ENCODE measurements at regions not wholly inside any gene's neighbourhood (a gene's known extent, or its start where the extent isn't known, plus 50 kb on each side); places are given as distances from the start of the nearest gene placed in this dataset.

DNA sequence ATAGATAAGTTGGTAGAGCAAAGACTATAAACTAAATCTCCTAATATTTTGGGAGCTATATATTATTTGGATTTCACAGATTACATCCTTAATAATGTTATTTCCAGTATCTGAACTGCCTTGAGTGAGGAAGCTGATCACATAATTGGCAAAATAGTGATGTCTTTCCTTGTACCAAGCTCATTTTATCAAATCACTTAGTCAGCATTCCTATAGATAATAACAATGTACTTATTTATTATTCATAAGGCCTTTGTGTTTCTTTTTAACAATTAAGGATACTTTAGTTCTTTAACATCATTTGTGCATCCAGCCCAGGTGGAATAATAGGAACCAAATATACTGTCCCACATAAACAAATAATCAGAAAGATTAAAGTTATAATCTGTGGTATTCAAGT lies 1093.6 kb downstream of the PCDH18 start:
- Histone ChIP-seq H3K36me3 (ENCODE audit: control insufficient read depth in 2 of 2, insufficient read depth in 1 of 2, low read length in 2 of 2) (no peaks in the 10 kb centered on the region), H3K9me3 (ENCODE audit: control insufficient read depth, insufficient read depth, low read depth, low read length) (no peaks in the 10 kb centered on the region), H3K4me3 (ENCODE audit: low read depth, low read length) (no peak overlapping the region), H3K4me1 (ENCODE audit: control insufficient read depth, insufficient read depth, low read length) (no peaks in the 10 kb centered on the region), H3K27ac (ENCODE audit: extremely low read depth, low read depth, low read length) (no peak overlapping the region)
- TF ChIP-seq ZNF830 (tag by site-specific recombination; IDR thresholded peaks at IDR 0.05; ENCODE audit: low read depth) (no peak), BCL11B (tag by site-specific recombination; IDR thresholded peaks at IDR 0.05; ENCODE audit: low read depth) (no peak), ZNF843 (tag by site-specific recombination; IDR thresholded peaks at IDR 0.05) (no peak), ZNF394 (tag by site-specific recombination; IDR thresholded peaks at IDR 0.05; ENCODE audit: borderline replicate concordance) (no peak), KLF10 (tag by site-specific recombination; IDR thresholded peaks at IDR 0.05) (no peak), ZNF521 (tag by site-specific recombination; IDR thresholded peaks at IDR 0.05) (no peak), ZSCAN30 (tag by site-specific recombination; IDR thresholded peaks at IDR 0.05) (no peak), ZNF571 (tag by site-specific recombination; IDR thresholded peaks at IDR 0.05) (no peak), MEIS1 (CRISPR knock-in tag; IDR thresholded peaks at IDR 0.05; ENCODE audit: borderline replicate concordance) (no peak), ZNF335 (tag by site-specific recombination; conservative IDR thresholded peaks at IDR 0.05) (no peak), ZNF660 (tag by site-specific recombination; IDR thresholded peaks at IDR 0.05) (no peak)
- TF ChIP-seq, protein P1, sequence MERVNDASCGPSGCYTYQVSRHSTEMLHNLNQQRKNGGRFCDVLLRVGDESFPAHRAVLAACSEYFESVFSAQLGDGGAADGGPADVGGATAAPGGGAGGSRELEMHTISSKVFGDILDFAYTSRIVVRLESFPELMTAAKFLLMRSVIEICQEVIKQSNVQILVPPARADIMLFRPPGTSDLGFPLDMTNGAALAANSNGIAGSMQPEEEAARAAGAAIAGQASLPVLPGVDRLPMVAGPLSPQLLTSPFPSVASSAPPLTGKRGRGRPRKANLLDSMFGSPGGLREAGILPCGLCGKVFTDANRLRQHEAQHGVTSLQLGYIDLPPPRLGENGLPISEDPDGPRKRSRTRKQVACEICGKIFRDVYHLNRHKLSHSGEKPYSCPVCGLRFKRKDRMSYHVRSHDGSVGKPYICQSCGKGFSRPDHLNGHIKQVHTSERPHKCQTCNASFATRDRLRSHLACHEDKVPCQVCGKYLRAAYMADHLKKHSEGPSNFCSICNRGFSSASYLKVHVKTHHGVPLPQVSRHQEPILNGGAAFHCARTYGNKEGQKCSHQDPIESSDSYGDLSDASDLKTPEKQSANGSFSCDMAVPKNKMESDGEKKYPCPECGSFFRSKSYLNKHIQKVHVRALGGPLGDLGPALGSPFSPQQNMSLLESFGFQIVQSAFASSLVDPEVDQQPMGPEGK (tag by site-specific recombination; IDR thresholded peaks at IDR 0.05) = no peak
- ChIA-PET CTCF (no interaction called here), POLR2A (no interaction called here)

DNA sequence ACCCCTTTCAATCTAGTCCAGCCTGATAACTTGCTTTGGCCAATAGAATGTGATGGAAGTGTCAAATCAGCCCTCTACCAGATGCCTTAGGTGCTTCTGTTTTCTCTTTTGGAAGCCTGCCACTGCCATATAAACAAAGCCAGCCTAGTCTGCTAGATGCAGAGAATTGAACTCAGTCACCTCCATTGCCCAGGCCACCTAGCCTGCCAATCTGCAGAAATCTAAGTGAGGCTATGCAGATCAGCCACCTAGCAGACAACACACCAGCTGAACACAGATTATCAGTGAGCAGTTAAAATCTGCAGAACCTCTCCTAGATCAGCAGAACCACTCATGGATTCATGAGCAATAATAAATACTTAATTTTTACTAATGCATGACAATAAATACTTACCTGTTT lies 1108.2 kb downstream of the PCDH18 start:
- ChIA-PET POLR2A (no interaction called here), CTCF (no interaction called here)
- TF ChIP-seq OVOL3 (tag by site-specific recombination; IDR thresholded peaks at IDR 0.05) (no peak), ZNF704 (tag by site-specific recombination; IDR thresholded peaks at IDR 0.05) (no peak)
- Histone ChIP-seq H3K27ac (ENCODE audit: extremely low read depth, low read depth, low read length) (no peak overlapping the region), H3K9me3 (ENCODE audit: control insufficient read depth, insufficient read depth, low read depth, low read length) (no peaks in the 10 kb centered on the region), H3K36me3 (ENCODE audit: control insufficient read depth in 2 of 2, insufficient read depth in 1 of 2, low read length in 2 of 2) (no peaks in the 10 kb centered on the region), H3K4me1 (ENCODE audit: control insufficient read depth, insufficient read depth, low read length) (no peaks in the 10 kb centered on the region), H3K4me3 (ENCODE audit: low read depth, low read length) (no peak overlapping the region)

DNA sequence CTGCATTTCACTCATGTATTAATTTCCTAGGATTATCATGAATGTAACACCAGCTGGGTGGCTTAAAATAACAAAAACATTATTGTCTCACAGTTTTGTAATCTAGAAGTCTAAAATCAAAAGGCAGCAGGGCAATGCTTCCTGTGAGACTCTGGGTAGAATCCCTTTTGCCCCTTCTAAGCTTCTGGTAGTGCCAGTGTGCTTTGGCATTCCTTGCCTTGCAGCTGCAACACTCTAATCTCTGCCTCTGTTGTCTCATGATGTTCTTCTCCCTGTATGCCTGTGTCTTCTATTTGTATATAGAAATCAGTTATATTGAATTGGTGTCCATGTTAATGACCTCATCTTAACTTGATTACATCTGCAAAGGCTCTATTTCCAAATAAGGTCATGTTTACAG lies 1117.3 kb downstream of the PCDH18 start:
- Histone ChIP-seq H3K36me3 (ENCODE audit: control insufficient read depth in 2 of 2, insufficient read depth in 1 of 2, low read length in 2 of 2) (no peaks in the 10 kb centered on the region), H3K27ac (ENCODE audit: extremely low read depth, low read depth, low read length) (no peak overlapping the region), H3K4me3 (ENCODE audit: low read depth, low read length) (no peak overlapping the region), H3K9me3 (ENCODE audit: control insufficient read depth, insufficient read depth, low read depth, low read length) (no peaks in the 10 kb centered on the region), H3K4me1 (ENCODE audit: control insufficient read depth, insufficient read depth, low read length) (no peaks in the 10 kb centered on the region)
- ChIA-PET CTCF (no interaction called here), POLR2A (no interaction called here)
- TF ChIP-seq ZNF24 (tag by site-specific recombination; IDR thresholded peaks at IDR 0.05) = no peak
- no peak for TF ChIP-seq INSM2 (tag by site-specific recombination; IDR thresholded peaks at IDR 0.05)
- TF ChIP-seq, protein P2, sequence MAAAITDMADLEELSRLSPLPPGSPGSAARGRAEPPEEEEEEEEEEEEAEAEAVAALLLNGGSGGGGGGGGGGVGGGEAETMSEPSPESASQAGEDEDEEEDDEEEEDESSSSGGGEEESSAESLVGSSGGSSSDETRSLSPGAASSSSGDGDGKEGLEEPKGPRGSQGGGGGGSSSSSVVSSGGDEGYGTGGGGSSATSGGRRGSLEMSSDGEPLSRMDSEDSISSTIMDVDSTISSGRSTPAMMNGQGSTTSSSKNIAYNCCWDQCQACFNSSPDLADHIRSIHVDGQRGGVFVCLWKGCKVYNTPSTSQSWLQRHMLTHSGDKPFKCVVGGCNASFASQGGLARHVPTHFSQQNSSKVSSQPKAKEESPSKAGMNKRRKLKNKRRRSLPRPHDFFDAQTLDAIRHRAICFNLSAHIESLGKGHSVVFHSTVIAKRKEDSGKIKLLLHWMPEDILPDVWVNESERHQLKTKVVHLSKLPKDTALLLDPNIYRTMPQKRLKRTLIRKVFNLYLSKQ (tag by site-specific recombination; IDR thresholded peaks at IDR 0.05; ENCODE audit: borderline replicate concordance) = no peak
- no peak for TF ChIP-seq YY2 (tag by site-specific recombination; IDR thresholded peaks at IDR 0.05)
- TF ChIP-seq, protein P3, sequence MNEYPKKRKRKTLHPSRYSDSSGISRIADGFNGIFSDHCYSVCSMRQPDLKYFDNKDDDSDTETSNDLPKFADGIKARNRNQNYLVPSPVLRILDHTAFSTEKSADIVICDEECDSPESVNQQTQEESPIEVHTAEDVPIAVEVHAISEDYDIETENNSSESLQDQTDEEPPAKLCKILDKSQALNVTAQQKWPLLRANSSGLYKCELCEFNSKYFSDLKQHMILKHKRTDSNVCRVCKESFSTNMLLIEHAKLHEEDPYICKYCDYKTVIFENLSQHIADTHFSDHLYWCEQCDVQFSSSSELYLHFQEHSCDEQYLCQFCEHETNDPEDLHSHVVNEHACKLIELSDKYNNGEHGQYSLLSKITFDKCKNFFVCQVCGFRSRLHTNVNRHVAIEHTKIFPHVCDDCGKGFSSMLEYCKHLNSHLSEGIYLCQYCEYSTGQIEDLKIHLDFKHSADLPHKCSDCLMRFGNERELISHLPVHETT (tag by site-specific recombination; IDR thresholded peaks at IDR 0.05) = no peak
- no peak for TF ChIP-seq ATF2 (tag by site-specific recombination; IDR thresholded peaks at IDR 0.05; ENCODE audit: low read depth)
- no peak for TF ChIP-seq YY1 (tag by site-specific recombination; IDR thresholded peaks at IDR 0.05)
- TF ChIP-seq ZBTB20 (tag by site-specific recombination; IDR thresholded peaks at IDR 0.05) = no peak
- TF ChIP-seq ZNF701 (tag by site-specific recombination; IDR thresholded peaks at IDR 0.05) = no peak
